Neural progenitor cell (in vitro differentiated cells): ENCODE measurements at regions not wholly inside any gene's neighbourhood (a gene's known extent, or its start where the extent isn't known, plus 50 kb on each side); places are given as distances from the start of the nearest gene placed in this dataset.

ENCODE experiments used
- DNase-seq: peaks from one replicate; pipeline ENCODE4 v3.0.0-alpha.2; 2016; ENCODE audit warnings: low spot score
- H2AFZ ChIP-seq: fragments of 200-600 bp; sonication (generic); replicated peaks from 2 replicates; pipeline ENCODE4 v1.6.1; 2016; ENCODE audit warnings: antibody characterized with exemption
- H3F3A ChIP-seq: fragments of 200-600 bp; sonication (generic); 2 replicates; pipeline ENCODE4 v1.6.1; 2016; ENCODE audit warnings: antibody characterized with exemption, low read depth
- H3K27ac ChIP-seq: fragments of 200-600 bp; sonication (generic); 2 replicates; pipeline ENCODE4 v1.5.1; 2016; ENCODE audit warnings: mild to moderate bottlenecking
- H3K27me3 ChIP-seq: fragments of 200-600 bp; sonication (generic); 2 replicates; pipeline ENCODE4 v1.6.1; 2016; ENCODE audit warnings: mild to moderate bottlenecking, moderate library complexity
- H3K36me3 ChIP-seq: fragments of 200-600 bp; sonication (generic); 2 replicates; pipeline ENCODE4 v1.5.1; 2016
- H3K4me1 ChIP-seq: fragments of 200-600 bp; sonication (generic); 2 replicates; pipeline ENCODE4 v1.6.1; 2016; ENCODE audit warnings: mixed run types
- H3K4me2 ChIP-seq: fragments of 200-600 bp; sonication (generic); 2 replicates; pipeline ENCODE4 v1.6.1; 2016
- H3K4me3 ChIP-seq: fragments of 200-600 bp; sonication (generic); 2 replicates; pipeline ENCODE4 v1.5.1; 2016
- H3K79me2 ChIP-seq: fragments of 200-600 bp; sonication (generic); 2 replicates; pipeline ENCODE4 v1.6.1; 2016; ENCODE audit warnings: low read depth
- H3K9ac ChIP-seq: fragments of 200-600 bp; sonication (generic); 2 replicates; pipeline ENCODE4 v1.6.1; 2016
- H3K9me3 ChIP-seq: fragments of 200-600 bp; sonication (generic); 2 replicates; pipeline ENCODE4 v1.5.1; 2016; ENCODE audit warnings: low read depth
- H4K20me1 ChIP-seq: fragments of 200-600 bp; sonication (generic); 2 replicates; pipeline ENCODE4 v1.6.1; 2016; ENCODE audit warnings: low read depth
- H3K27ac Mint-ChIP-seq: 3 replicates; pipeline ENCODE4 v1.8.0; 2021; ENCODE audit warnings: mixed read lengths
- H3K27me3 Mint-ChIP-seq: 2 replicates; pipeline ENCODE4 v1.8.0; 2022; ENCODE audit warnings: low read depth, mild to moderate bottlenecking, inconsistent platforms, moderate library complexity, mixed read lengths; ENCODE audit not compliant: insufficient read depth
- H3K36me3 Mint-ChIP-seq: 3 replicates; pipeline ENCODE4 v1.8.0; 2021; ENCODE audit warnings: mixed read lengths
- H3K4me1 Mint-ChIP-seq: 3 replicates; pipeline ENCODE4 v1.8.0; 2021; ENCODE audit warnings: mixed read lengths
- H3K4me3 Mint-ChIP-seq: 3 replicates; pipeline ENCODE4 v1.8.0; 2021; ENCODE audit warnings: mild to moderate bottlenecking, moderate library complexity, mixed read lengths
- H3K9me3 Mint-ChIP-seq: 3 replicates; pipeline ENCODE4 v1.8.0; 2020; ENCODE audit warnings: mixed read lengths
- CTCF ChIP-seq: fragments of 200-600 bp; sonication (generic); IDR thresholded peaks from 2 replicates; pipeline ENCODE4 v1.5.1; 2017; ENCODE audit warnings: antibody characterized with exemption, mild to moderate bottlenecking
- EZH2 ChIP-seq: fragments of 200-600 bp; sonication (generic); IDR thresholded peaks from 2 replicates; pipeline ENCODE4 v1.6.1; 2017; ENCODE audit warnings: antibody characterized with exemption, mild to moderate bottlenecking, moderate library complexity
- EZH2phosphoT487 ChIP-seq: fragments of 200-600 bp; sonication (generic); IDR thresholded peaks from 2 replicates; pipeline ENCODE4 v1.6.1; 2017; ENCODE audit warnings: antibody characterized with exemption

GRCh38 chr9:90044710-90045151 is 439.9 kb downstream of the GADD45G start:
- H3K27ac ChIP-seq, result no peak overlapping the region
- no peak overlapping the region for H2AFZ ChIP-seq
- Mint-ChIP-seq H3K4me1 (peaks cover 15% of the 10 kb centered on the region), H3K4me3 (no peak overlapping the region), H3K27me3 (peaks cover 2% of the 10 kb centered on the region), H3K27ac (no peak overlapping the region), H3K9me3 (peaks cover 2% of the 10 kb centered on the region), H3K36me3 (no peaks in the 10 kb centered on the region)
- no peaks in the 10 kb centered on the region for H3K4me1 ChIP-seq
- no peaks in the 10 kb centered on the region for H3F3A ChIP-seq
- no peak overlapping the region for H3K9ac ChIP-seq
- no peaks in the 10 kb centered on the region for H3K9me3 ChIP-seq
- no peak overlapping the region for H3K4me2 ChIP-seq
- TF ChIP-seq CTCF, result no peak
- no peak for TF ChIP-seq EZH2
- TF ChIP-seq EZH2phosphoT487, result no peak
- H3K27me3 ChIP-seq, result no peaks in the 10 kb centered on the region
- no peaks in the 10 kb centered on the region for H4K20me1 ChIP-seq
- H3K4me3 ChIP-seq, result no peak overlapping the region
- H3K79me2 ChIP-seq, result no peaks in the 10 kb centered on the region
- H3K36me3 ChIP-seq, result no peaks in the 10 kb centered on the region
- no peak for DNase-seq

DNA sequence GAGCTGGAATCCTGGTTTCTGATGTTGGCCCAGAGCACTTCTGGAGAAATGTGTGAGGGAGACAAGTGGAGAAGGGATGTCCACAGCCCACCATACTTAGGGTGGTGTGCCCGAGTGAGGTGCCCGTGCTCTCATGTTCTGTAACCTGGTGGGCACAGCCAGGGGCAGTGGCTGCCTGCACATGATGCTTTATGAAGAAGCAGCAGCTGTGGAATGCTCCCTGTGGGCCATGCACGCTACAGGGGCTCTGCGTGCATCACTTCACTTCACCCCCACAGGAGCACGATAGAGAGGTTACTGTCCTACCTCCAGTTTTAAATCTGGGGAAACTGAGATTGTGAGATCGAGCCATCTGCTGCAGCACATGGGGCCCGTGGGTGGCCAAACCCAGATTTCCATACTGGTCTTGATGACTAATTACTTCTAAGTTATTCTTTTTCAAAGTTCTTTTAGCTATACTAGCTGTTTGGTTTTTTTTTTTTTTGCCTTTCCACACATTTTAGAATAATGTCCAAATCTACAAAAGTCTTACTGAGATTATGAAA is 441.6 kb downstream of the GADD45G start:
- no peak overlapping the region for H3K4me3 Mint-ChIP-seq
- no peak overlapping the region for H3K27ac Mint-ChIP-seq
- H3K9me3 ChIP-seq, result no peaks in the 10 kb centered on the region
- H3K4me1 Mint-ChIP-seq, result peaks cover 15% of the 10 kb centered on the region
- H3K36me3 ChIP-seq, result no peaks in the 10 kb centered on the region
- no peaks in the 10 kb centered on the region for H4K20me1 ChIP-seq
- TF ChIP-seq CTCF (no peak), EZH2phosphoT487 (no peak), EZH2 (no peak)
- H3K27ac ChIP-seq, result no peak overlapping the region
- H3K36me3 Mint-ChIP-seq, result no peaks in the 10 kb centered on the region
- H3K9ac ChIP-seq, result no peak overlapping the region
- no peaks in the 10 kb centered on the region for H3F3A ChIP-seq
- H3K79me2 ChIP-seq, result no peaks in the 10 kb centered on the region
- no peak for DNase-seq
- no peak overlapping the region for H3K4me3 ChIP-seq
- H3K9me3 Mint-ChIP-seq, result peaks cover 2% of the 10 kb centered on the region
- H3K27me3 ChIP-seq, result no peaks in the 10 kb centered on the region
- H2AFZ ChIP-seq, result no peak overlapping the region
- peaks cover 2% of the 10 kb centered on the region for H3K27me3 Mint-ChIP-seq
- H3K4me2 ChIP-seq, result no peak overlapping the region
- no peaks in the 10 kb centered on the region for H3K4me1 ChIP-seq

DNA sequence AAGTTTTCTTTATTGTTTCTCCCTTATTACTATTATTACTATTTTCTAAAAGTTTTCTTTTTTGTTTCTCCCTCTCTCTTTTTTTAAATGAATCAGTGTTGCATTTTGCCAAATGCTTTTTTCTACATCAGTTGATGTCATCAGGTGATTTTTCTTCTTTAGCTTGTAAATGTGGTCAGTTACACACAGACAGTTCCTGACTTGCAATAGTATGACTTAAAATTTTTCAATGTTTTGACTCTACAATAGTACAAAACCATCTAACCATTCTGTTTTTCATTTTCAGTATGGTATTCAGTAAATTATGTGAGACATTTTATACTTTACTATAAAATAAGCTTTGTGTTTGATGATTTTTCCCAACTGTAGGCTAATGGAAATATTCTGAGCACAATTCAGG is 443.0 kb downstream of the GADD45G start:
- H3K4me3 Mint-ChIP-seq, result no peak overlapping the region
- Histone ChIP-seq H3K9ac (no peak overlapping the region), H3K9me3 (no peaks in the 10 kb centered on the region), H3K4me1 (no peaks in the 10 kb centered on the region), H3K27me3 (no peaks in the 10 kb centered on the region), H3K79me2 (no peaks in the 10 kb centered on the region), H3K4me3 (no peak overlapping the region), H2AFZ (no peak overlapping the region), H4K20me1 (no peaks in the 10 kb centered on the region), H3K36me3 (no peaks in the 10 kb centered on the region), H3K4me2 (no peak overlapping the region), H3K27ac (no peak overlapping the region), H3F3A (no peaks in the 10 kb centered on the region)
- H3K9me3 Mint-ChIP-seq, result peaks cover 2% of the 10 kb centered on the region
- peaks cover 4% of the 10 kb centered on the region for H3K27me3 Mint-ChIP-seq
- H3K36me3 Mint-ChIP-seq, result no peaks in the 10 kb centered on the region
- DNase-seq, result no peak
- TF ChIP-seq CTCF (no peak), EZH2phosphoT487 (no peak), EZH2 (no peak)
- H3K4me1 Mint-ChIP-seq, result peaks cover 15% of the 10 kb centered on the region
- no peak overlapping the region for H3K27ac Mint-ChIP-seq
